Retina (tissue), 1 donor: ENCODE measurements at regions not wholly inside any gene's neighbourhood (a gene's known extent, or its start where the extent isn't known, plus 50 kb on each side); places are given as distances from the start of the nearest gene placed in this dataset.
"Not testable (repeated sequence)": the region's sequence is repeated elsewhere in the genome, so short reads cannot be mapped to it uniquely, and the experiment has no call there.

Experiments
- DNase-seq: peaks from one replicate; pipeline ENCODE4 v3.0.0-alpha.2; 2016

DNA sequence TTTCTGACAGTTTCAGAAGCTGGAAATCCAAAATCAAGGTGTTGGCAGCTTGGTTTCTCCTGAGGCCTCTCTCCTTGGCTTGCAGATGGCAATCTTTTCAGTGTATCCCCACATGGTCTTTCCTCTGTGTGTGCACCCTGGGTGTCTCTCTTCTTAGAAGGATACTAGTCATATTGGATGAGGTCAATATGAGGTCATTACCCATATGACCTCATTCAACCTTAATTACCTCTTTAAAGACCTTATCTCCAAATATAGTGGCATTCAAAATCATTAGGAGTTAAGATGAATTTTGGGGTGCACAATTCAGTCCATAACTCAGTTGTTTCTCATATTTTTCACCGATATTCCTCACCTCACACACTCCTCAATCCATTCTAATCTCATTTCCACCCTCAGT is 92.4 kb upstream of the TGM3 start:
- no peak for DNase-seq

DNA sequence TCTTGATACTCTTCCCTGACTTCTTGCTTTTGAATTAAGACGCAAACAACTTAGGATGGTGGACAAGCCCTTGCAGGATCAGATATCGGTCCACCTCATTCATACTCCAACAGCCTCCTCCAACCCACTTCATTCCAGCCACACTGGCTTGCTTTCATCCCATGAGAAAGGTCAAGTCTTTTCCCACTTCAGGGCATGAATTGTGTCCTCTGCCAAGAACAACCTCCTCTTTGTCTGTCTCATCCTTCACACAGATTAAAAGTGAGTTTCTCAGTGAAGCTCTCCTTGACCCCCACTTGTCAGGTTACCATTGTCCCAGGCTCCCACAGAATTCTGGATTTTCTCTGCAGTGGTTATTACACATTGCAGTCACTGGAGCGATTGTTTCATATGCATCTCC is 91.8 kb upstream of the TGM3 start:
- no peak for DNase-seq

DNA sequence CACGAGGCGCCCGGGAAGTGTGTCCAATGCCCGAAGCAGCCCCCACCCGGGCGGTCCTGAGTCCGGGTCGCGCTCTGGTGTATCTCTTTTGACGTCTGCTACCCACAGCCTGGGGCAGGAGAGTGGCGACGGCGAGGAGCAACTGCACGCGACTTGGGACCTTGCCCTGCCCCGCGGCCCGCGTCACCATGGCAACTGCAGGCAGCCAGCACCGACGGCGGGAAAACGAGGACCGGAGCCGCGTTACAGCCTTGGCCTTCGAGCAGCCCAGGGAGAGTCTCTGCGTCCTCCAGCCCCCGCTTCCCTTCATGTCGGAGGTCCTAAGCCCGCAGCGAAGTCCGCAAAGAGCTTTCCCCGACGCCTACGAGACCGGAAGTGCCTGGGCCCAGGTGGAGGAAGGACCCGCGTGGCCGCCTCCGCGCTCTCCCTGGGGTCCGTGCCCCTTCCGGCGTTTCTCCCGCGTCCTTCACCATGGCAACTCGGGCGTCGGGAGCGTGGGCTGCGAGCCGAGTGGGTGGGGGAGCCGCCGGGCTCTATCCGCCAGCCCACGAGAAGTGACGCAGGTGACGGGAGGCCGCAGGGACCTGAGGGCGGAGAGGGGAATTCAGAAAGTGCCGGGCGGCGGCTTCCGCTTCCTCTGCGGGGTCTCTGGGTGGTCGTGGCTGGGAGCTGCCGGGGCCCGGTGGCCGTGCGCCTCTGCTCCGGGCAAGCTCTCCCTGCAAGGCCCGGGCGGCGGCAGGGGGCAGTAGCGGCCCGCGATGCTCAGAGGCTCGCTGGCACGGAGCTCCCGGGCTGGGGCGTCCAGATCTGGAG is 88.6 kb upstream of the TGM3 start:
- peak; percentile 98 for DNase-seq

DNA sequence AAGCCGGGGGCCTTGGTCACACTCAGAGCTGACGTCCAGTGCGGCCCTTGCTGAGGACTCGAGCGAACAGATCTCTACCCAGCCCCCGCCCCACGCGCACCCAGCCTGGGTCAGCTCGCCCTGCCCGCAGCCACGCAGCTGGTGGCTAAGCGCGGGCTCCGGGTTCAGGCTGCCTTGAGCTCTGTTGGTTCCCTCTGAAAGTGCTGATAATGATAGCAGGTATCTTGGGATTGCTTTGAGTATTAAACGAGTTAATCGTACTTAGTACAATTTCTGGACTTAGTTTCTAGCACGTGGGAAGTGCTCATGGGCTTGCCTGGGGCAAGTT is 88.1 kb upstream of the TGM3 start:
- DNase-seq: no peak

DNA sequence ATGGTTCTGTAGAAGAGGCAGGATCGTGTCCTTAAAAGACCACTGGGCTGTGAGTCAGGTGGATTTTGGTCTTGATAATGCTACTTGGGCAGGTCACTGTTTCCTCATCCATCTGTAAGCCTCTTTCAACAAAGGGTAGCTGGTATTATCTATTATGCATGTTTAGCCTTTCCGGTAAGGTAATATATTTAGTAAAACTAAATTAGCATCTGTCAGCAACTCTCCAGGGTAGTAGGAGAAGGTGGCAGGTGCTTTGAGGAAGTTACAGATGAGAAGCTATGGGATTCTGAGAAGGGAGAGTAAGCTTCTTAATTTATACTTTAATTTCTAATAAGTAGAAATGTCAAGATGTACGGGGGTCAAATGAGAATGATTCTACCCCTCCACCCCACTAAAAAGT is 86.9 kb upstream of the TGM3 start:
- DNase-seq: no peak

DNA sequence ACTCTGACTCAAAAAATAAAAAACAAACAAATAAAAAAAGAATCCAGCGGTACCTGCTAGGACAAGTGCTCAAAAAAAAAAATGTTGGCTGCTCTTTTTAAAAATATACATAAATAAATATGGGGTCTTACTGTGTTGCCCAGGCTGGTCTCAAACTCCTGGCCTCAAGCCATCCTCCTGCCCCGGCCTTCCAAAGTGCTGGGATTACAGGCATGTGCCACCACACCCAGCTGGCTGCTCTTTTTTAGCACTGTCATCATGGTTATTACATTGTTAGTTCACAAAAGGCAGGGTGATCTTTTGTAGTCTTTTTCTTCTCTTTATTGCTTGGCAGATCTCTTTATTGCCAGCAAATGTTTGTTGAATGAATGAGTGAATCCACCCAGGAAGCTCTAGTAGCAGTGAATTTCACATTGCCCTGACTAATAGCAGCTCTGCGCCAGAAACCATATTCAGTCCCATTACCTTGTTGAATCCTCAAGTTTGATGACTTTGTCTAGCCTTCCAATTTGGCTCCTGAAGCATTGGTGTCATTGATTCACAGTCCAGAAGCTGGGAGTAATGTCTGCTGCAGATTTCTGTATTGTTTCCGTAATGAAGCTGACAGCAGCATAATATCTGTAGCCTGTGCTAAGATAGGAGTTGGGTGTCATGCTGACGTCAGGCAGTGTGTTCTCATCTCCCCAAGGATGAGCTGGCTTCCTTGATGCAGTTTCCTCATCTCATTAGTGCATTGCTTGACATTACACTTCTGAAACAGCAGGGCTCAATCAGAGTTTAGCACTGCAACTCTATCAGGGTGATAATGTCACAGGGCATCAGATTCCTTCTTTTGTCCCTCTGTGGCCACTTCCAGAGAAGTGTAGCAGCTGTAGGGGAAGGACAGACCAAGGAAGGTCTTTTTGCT is 84.9 kb upstream of the TGM3 start:
- DNase-seq: no peak

DNA sequence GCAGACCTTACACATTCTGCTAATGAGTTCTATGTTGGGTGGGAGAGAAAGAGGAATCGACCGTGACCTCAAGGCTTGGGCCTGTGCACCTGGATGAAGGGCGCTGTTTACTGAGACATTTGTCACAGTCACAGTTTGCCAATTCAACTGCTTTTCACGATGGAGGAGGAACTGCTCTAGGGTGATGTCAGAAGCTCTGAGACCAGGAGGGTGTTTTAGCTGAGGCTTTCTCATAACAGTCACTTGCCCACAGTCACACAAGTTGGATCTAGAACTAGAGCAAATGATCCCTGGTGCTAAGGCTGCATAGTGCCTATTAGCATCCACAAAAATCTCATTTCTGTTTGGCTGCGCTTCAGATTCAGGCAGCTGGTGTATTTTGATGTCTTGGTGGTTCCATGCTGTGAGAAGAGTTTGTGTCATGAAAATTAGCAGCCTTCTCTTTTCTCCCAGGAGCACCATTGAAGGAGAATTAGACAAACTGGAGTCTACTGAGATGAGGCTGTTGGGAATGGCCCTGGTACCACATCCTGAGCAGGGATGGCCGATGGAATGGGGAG is 83.3 kb upstream of the TGM3 start:
- DNase-seq: no peak

DNA sequence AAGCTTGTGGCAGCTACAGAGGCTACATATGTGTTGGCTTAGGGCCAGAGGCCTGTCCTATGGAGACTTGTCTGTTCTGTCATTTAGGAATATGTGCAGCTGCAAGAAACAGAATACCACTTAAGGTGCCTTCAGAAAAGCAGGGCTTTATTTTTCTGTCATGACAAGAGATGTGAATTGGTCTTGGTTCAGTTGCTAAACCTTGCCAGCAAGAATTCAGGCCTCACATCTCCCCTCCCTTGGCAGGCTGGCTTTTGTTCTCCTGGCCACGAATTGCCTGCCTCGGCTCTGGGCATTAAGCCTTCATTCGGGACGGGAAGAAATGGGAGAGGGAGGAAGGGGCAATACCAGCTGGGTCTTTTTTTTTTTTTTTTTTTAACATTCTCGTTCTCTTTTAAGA is 82.4 kb upstream of the TGM3 start:
- DNase-seq: no peak

DNA sequence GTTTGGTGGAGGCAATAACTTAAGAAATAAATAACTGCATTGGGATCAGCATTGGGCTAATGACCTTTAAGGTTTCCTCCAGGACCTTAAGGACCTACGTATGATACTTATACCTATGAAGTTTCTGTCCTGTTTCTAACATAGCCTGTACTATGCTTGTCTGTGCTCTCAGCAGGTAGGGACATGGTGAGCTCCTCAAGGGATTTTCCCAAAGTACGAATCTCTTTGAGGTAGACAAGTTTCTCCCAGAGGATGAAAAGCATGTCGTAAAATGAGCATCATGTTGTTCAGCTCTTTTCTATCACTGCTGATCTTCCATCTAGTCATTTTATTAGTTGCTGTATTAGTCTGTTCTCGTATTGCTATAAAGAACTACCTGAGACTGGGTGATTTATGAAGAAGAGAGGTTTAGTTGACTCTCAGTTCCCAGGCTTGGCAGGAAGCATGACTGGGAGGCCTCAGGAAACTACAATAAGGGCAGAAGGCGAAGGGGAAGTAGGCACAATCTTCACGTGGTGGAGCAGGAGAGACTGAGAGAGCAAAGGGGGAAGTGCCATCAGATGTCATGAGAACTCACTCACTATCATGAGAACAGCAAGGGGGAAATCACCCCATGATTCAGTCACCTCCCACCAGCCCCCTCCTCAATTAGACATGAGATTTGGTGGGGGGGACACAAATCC is 77.8 kb upstream of the TGM3 start:
- no peak for DNase-seq

DNA sequence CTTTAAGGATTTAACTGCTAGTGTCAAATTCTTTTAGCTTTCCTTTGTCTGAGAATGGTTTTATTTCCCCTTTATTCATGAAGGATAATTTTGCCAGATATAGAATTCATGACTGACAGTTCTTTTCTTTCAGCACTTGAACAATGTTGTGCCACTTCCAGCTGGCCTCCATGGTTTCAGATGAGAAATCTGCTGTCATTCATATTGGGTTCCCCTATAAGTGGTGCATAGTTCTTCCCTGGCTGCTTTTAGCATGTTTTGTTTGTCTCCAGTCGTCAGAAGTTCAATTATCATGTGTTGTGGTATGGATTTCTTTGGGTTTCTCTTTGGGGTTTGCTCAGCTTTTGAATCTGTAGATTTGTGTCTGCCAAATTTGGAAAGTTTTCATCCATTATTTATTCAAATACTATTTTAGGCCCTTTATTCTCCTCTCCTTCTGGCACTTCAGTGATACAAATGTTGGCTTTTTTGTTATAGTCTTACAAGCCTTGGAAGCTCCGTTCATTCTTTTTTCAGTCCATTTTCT is 76.3 kb upstream of the TGM3 start:
- no peak for DNase-seq

DNA sequence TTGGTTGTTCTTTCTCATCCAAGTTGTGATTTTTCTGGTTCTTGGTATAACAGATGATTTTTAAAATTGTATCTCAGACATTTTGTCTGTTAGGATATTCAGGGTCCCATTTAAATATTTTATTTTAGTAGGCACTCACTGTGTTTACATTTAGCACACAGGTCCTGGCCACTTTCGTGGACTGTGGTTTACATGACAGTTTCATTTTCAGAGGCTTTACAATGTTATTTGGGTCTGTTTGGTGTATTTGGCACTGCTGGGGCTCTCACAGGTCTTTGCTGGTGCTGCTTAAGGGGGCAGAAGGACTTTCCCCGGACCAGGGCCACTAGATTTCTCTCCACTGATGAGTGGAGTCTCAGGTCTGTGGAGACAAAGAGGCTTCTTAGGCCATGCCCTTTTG is 75.5 kb upstream of the TGM3 start:
- no peak for DNase-seq

DNA sequence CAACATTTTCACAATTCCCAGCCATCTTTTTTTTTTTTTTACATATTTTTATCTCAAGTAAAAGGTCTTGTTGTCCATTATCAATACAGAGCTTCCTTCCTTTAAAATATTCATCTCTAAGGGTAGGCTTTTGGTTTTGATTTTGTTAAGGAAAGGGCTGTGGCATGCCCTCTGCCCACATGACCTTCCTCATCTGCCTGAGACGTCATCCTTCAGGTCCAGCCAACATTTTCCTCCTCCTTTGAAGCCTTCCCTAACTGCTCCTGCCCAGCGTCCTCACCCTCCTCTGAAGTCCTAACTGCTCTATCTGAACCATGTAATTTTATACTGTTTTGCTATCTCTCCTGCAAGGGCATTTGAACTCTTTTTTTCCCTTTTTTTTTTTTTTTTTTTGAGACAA is 73.9 kb upstream of the TGM3 start:
- DNase-seq: no peak

DNA sequence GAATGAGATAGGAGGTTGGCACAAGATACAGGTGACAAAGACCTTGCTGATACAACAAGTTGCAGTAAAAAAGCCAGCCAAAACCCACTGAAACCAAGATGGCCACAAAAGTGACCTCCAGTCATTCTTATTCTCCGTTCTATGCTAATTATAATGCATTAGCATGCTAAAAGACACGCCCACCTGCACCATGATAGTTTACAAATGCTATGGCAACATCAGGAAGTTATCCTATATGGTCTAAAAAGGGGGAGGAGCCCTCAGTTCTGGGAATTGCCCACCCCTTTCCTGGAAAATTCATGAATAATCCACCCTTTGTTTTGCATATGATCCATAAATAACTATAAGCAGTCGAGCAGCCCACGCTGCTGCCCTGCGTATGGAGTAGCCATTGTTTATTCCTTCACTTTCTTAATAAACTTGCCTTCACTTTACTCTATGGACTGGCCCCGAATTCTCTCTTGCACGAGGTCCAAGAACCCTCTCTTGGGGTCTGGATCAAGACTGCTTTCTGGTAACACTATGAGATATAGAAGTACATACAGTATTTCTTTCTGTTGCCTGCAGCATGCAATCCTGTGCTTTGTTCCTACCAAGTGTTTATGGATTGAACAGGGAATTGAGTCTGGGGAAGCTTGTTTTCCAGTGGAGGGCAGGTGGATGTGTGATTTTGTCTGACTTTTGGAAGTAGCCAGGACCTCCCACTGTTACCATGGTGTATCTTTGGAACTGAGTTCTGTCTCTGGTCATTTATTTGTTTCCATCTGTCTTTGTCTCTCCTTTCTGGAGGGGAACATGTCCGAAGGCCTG is 72.0 kb upstream of the TGM3 start:
- DNase-seq: no peak

DNA sequence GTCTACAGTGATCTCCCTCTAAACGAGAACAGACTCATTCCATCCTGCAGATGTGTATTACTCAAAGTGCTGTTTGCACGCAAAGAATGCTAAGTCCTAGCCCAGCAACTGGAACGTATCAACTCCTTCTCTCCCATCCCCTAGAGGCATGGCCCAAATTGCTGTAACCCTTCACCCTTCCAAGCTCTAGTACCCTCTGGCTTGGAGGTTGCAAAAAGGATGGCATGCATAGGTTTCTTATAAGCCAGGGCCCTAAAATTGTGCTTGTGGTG is 71.5 kb upstream of the TGM3 start:
- DNase-seq: no peak

DNA sequence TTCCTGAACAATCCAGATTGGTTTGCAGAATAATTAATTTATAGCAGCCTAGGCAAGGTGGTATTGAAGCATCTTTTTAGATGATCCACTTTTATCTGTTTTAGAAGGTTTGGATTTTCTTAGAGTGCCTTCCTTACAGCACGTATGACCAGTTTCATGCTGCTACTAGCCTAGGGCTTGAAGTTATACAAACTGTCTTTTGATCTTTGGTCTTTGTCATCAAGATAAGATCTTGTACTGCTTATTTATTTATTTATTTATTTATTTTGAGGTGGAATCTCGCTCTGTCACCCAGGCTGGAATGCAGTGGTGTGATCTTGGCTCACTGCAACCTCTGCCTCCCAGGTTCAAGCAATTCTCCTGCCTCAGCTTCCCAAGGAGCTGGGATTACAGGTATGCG is 68.5 kb upstream of the TGM3 start:
- DNase-seq: not testable (repeated sequence)

DNA sequence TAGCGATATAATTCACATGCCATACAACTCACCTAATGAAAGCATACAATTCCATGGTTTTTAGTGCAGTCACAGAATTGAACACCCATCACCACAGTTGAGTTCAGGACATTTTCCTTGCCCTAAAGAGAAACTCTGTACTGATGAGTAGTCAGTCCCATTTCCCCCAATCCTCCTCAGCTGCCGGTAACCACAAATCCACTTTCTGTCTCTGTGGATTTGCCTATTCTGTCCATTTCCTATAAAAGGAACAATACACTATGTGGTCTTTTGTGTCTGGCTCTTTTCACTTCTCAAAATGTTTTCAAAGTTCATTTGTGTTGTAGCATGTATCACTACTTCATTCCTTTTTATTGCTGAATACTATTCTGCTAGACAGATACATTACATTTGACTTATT is 67.9 kb upstream of the TGM3 start:
- no peak for DNase-seq

DNA sequence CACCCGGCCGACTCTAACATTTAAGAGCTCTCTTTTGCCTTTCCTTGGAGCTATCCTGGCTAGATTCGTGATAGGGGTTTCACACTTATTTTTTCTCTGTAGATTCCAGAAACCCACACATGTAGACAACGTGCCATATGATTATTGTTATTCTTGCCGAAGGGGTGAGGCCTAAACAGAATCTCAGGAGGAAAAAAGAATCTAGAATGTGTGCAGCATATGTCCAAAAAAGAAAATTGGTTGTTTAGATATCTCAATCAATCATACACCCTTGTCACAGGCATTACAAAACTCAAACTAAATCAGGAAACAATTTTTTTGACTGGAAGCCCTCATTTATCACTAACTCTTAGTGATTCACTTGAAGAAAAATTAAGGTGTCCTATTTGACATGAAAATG is 66.9 kb upstream of the TGM3 start:
- no peak for DNase-seq

DNA sequence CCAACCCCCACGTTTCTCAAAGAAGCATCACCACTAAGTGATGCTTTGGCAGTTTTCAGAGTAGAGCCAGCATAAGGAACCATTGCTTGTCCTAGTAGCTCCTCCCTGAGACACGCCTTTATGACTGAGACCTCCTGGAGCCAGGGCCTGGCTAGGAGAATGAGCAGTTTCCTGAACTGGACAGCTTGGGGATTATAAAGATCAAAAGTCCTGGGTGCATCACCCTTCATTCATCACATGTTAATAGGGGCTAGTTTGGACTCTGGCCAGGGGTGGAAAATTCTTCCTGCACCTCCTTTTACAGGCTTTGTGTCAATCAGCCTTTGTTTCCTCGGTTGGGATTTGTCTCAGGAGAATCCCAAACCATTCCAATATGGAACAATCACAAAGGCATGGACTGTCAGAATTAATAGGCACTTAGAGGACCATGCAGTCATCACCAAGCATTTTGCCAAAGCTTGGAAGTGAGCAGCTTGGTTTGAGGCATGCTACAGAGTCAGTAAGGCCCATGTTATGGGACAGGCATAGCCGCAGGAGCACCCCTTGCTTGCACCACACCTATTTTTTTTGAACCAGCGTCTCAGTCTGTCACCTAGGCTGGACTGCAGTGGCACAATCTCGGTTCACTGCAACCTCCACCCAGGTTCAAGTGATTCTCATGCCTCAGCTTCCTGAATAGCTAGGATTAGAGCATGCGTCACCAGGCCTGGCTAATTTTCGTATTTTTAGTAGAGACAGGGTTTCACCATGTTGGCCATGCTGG is 64.9 kb upstream of the TGM3 start:
- no peak for DNase-seq

DNA sequence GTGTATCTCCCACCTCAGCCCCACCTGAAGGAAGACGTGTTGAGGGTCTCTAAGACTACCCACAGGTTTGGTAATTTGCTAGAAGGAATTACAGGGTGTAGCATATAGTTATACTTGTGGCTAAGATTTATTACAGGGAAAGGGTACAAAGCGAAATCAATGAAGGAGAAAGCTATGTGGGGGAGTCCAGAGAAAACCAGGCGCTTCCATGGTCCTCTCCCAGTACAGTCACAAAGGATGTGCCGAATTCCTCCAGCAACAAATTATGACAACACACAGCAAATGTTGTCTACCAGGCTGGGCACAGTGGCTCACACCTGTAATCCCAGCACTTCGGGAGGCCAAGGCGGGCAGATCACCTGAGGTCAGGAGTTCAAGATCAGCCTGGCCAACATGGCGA is 64.1 kb upstream of the TGM3 start:
- no peak for DNase-seq

DNA sequence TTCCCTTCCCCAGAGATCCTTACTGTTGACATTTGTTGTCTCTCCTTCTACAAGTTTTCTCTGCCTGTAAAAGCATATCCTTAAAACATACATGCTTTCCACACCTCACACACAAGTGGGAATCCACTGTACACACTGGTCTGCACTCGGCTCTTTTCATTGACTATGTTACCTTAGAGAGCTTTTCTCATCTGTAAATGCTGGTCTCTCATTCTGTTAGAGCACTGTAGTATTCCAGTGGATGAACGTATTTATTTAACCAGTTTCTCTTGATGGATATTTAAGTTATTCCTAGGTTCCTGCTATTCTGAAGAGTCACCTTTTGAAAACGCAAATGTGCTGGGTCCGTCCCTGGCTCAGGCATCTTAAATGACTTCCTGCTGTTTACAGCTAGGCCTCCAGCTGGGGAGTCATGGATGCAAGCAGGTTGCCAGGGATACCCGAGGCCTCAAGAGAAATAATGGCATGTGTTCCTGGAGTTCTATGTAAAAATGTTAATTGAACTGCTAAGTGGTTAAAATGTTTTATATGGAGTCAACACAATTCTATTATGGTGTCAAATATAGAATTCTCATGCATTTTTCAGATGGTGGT is 61.1 kb upstream of the TGM3 start:
- peak; percentile 31 for DNase-seq

DNA sequence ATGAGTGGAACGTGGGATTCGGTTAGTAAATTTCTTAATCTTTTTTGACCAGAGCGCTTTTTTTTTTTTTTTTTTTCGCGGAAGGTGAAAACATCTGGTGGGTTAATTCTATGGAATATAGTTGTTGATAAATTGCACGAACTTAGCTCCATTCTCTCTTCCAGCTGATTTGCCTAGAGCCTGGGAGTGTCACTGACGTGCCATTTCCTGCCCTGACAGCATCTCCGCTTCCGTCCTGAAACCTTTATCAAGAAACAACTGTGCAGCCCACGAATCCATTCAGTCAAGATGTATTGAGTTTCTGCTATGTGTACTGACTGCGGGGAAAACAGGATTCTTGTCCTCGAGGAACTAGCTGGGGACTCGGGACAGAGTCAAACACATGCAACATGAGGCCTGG is 59.5 kb upstream of the TGM3 start:
- peak; percentile 24 for DNase-seq
